GM06990 (cell line): ENCODE measurements at regions not wholly inside any gene's neighbourhood (a gene's known extent, or its start where the extent isn't known, plus 50 kb on each side); places are given as distances from the start of the nearest gene placed in this dataset.
"Not testable (repeated sequence)": the region's sequence is repeated elsewhere in the genome, so short reads cannot be mapped to it uniquely, and the experiment has no call there.

ENCODE experiments used
- DNase-seq: peaks from one replicate; pipeline ENCODE4 v3.0.0-alpha.2; 2011; ENCODE audit not compliant: insufficient read length; ENCODE audit errors: extremely low read depth
- H3K27me3 ChIP-seq: replicated peaks from 2 replicates; pipeline ENCODE4 v1.6.0; 2011; ENCODE audit warnings: low read length; ENCODE audit not compliant: control insufficient read depth, insufficient read depth
- H3K36me3 ChIP-seq: 2 replicates; pipeline ENCODE4 v1.5.1; 2011; ENCODE audit warnings: low read length; ENCODE audit not compliant: control insufficient read depth, insufficient read depth
- H3K4me3 ChIP-seq: replicated peaks from 2 replicates; pipeline ENCODE4 v1.5.1; 2011; ENCODE audit warnings: low read depth, mild to moderate bottlenecking, control low read depth, low read length
- TF ChIP-seq, protein P1 (sequence below): IDR thresholded peaks from 2 replicates; pipeline ENCODE4 v1.5.1; 2011; ENCODE audit warnings: low read length, control low read depth, mild to moderate bottlenecking, inconsistent platforms; ENCODE audit not compliant: insufficient read depth, poor library complexity, severe bottlenecking

DNA sequence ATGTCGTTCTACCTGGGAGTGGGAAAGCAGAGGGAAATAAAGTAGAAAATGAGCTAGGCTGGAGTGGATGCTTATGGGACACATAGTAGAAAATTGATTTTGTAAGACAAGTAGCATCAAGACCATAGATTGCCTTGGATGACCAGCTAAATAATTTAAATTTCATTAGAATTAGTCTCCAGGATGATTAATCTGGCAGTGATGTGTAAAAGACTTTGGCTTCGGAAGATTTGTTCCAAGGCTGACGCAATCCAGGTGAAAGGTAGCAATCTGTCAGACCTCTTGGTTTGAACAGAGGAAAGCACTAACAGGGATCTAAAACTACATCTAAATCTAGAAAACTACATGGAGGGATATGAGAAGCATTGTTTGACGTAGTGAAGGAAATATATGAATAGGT lies 236.5 kb downstream of the ARL4A start:
- no peak overlapping the region for H3K4me3 ChIP-seq
- DNase-seq, result no peak
- H3K27me3 ChIP-seq, result no peaks in the 10 kb centered on the region; the same call in 1 of the 2 replicates
- no peaks in the 10 kb centered on the region for H3K36me3 ChIP-seq
- TF ChIP-seq, protein P1, sequence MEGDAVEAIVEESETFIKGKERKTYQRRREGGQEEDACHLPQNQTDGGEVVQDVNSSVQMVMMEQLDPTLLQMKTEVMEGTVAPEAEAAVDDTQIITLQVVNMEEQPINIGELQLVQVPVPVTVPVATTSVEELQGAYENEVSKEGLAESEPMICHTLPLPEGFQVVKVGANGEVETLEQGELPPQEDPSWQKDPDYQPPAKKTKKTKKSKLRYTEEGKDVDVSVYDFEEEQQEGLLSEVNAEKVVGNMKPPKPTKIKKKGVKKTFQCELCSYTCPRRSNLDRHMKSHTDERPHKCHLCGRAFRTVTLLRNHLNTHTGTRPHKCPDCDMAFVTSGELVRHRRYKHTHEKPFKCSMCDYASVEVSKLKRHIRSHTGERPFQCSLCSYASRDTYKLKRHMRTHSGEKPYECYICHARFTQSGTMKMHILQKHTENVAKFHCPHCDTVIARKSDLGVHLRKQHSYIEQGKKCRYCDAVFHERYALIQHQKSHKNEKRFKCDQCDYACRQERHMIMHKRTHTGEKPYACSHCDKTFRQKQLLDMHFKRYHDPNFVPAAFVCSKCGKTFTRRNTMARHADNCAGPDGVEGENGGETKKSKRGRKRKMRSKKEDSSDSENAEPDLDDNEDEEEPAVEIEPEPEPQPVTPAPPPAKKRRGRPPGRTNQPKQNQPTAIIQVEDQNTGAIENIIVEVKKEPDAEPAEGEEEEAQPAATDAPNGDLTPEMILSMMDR, result no peak

DNA sequence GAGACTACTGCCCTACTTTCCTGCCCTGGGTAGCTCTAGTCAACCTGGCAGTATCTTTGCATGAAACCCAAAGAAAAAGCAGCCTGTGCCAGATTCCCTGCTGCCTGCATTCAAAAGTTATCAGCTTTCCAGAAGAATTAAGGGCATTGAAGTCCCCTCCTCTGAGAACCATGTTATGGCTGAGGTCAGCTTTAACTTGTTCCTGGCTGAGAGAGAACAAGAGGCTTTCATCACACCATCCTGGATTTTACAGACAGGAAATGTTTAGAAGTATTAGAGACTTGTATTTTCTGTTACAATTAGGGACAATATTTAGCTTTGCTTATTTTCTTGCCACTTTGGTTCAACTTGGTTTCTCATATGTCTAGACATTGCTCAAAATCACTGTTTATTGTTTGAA lies 238.8 kb downstream of the ARL4A start:
- no peak for DNase-seq
- no peaks in the 10 kb centered on the region; the same call in 1 of the 2 replicates for H3K27me3 ChIP-seq
- TF ChIP-seq, protein P1, result no peak
- no peak overlapping the region for H3K4me3 ChIP-seq
- no peaks in the 10 kb centered on the region for H3K36me3 ChIP-seq

DNA sequence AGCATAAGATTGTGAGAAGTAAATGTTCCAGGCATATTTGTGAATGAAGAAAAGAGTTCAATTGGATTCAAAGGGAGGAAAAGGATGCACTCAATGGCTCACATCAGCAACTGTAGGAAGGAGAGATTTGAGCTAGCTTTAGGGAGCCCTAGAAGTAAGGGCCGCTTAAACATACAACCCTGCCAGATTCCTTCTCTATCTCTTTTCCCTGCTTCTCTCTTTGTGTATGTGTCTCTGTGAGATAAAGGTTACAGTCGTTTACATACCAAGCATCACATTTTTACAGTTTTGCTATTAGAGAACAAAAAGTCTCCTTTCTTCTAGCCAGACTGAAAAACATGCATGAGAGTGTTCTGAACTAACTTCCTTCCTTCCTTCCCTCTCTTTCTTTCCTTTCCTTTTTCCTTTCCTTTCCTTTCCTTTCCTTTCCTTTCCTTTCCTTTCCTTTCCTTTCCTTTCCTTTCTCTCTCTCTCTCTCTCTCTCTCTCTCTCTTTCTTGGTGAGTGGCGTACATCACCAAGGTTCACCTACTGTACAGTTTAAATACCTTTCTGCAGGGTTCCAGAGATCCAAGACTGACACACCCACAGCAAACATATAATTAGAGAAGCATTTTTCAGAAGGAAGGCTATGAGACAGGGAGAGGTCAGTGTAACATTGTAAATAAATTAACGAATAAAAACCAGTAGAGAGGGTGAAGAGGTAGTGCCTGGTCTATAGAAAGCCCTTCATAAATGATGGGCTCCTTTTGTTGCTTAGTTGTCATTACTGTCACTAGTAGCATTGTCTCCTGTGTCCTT lies 240.4 kb downstream of the ARL4A start:
- Histone ChIP-seq H3K36me3 (no peaks in the 10 kb centered on the region), H3K4me3 (no peak overlapping the region), H3K27me3 (no peaks in the 10 kb centered on the region; the same call in 1 of the 2 replicates)
- no peak for DNase-seq
- TF ChIP-seq, protein P1, result no peak

DNA sequence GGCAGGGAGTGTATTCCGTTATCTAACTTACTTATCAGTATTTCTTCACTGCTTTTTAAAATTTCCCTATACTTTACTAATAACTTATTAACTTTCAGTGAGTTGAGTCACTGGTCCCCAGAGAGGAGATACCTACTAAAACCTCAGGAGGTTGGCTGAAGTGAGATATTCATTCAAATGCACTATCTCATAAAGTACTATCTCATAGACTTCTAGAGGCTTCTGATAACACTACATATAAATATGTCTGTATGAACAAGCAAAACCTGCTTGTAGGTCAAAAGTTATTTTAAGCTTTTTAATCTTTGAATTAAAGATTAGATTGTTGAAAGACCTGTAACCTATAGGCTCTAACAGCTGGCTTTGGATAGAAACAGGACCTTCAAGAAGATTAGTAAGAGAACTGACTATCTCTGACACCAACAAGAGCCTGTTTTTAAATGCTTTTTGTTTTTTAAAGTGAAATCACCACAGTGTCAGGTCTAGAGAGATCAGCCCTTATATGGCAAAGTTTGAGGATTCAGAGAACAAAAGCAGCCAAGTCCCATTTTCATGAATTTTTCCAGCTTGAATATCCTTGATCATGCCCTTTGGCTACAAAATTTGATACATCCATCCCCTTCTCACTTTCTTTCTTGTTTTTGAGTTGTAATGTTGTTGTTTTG lies 242.2 kb downstream of the ARL4A start:
- TF ChIP-seq, protein P1, result no peak
- H3K36me3 ChIP-seq, result no peaks in the 10 kb centered on the region
- DNase-seq, result no peak
- H3K4me3 ChIP-seq, result no peak overlapping the region
- no peaks in the 10 kb centered on the region; the same call in 1 of the 2 replicates for H3K27me3 ChIP-seq

DNA sequence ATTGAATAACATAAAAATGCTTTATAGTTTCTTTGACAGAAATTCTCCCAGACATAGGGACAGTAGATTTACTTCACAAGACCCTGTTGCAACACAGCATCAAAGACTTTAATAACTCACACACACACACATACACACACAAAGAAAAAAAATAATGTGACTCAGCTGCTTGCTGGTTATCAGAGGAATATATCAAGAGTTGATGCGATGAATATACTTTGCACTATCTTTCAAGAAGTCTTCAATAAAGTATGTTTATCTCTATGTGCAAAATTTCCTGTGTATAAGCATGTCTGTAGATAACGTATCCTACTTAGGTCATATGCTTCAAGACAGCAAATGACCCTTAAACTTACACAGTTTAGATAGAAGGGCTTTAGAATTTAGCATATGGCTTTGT lies 243.1 kb downstream of the ARL4A start:
- TF ChIP-seq, protein P1, result no peak
- DNase-seq, result no peak
- Histone ChIP-seq H3K27me3 (no peaks in the 10 kb centered on the region; the same call in 1 of the 2 replicates), H3K36me3 (no peaks in the 10 kb centered on the region), H3K4me3 (no peak overlapping the region)

DNA sequence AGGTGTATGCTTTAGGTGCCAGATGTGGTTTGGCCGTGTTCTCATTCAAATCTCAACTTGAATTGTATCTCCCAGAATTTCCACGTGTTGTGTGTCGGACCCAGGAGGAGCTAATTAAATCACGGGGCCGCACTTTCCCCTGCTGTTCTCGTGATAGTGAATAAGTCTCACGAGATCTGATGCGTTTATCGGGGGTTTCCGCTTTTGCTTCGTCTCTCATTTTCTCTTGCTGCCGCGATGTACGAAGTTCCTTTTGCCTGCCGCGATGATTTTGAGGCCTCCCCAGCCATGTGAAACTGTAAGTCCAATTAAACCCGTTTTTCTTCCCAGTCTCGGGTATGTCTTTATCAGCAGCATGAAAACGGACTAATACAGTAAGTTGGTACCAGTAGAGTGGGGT lies 244.0 kb downstream of the ARL4A start:
- not testable (repeated sequence) for H3K4me3 ChIP-seq, DNase-seq, H3K27me3 ChIP-seq, H3K36me3 ChIP-seq
